ENCODE measurements at regions not wholly inside any gene's neighbourhood (a gene's known extent, or its start where the extent isn't known, plus 50 kb on each side); places are given as distances from the start of the nearest gene placed in this dataset.

- ChIA-PET POLR2A (no interaction called here), CTCF (no interaction called here)
- Mint-ChIP-seq H3K9me3 (peaks cover 11 to 24% (median 23%) of the 10 kb centered on the region in 3 donors), H3K4me1 (no peaks in the 10 kb centered on the region), H3K36me3 (no peaks in the 10 kb centered on the region), H3K4me3 (no peak overlapping the region), H3K27ac (no peak overlapping the region), H3K27me3 (no peaks in the 10 kb centered on the region)
- H3K27ac ChIP-seq (ENCODE audit: low read length) = no peak overlapping the region
- DNase-seq (no peak), ATAC-seq (replicated peaks in 1 of 4) (no peak)
- no peaks in the 10 kb centered on the region for H3K27me3 ChIP-seq (replicated peaks in 1 of 2; ENCODE audit: control insufficient read depth in 2 of 2, extremely low read depth in 1 of 2, insufficient read depth in 2 of 2, low read length in 1 of 2)
- no peak overlapping the region for H3K4me3 ChIP-seq (ENCODE audit: control insufficient read depth in 1 of 2, extremely low read depth in 1 of 2, low read length in 1 of 2)
- no peaks in the 10 kb centered on the region for H3K4me1 ChIP-seq (ENCODE audit: control insufficient read depth in 1 of 2, extremely low read depth in 1 of 2, insufficient read depth in 2 of 2, low read length in 2 of 2)
- no peaks in the 10 kb centered on the region for H3K36me3 ChIP-seq (ENCODE audit: control insufficient read depth in 2 of 2, extremely low read depth in 1 of 2, insufficient read depth in 1 of 2, low read length in 1 of 2)
- H3K9me3 ChIP-seq = no peaks in the 10 kb centered on the region
Measured at GRCh38 chr11:90884181-90884580, 661.3 kb upstream of the CHORDC1 start.

- Mint-ChIP-seq H3K4me1 (no peaks in the 10 kb centered on the region), H3K36me3 (no peaks in the 10 kb centered on the region), H3K27ac (no peak overlapping the region), H3K27me3 (no peaks in the 10 kb centered on the region), H3K9me3 (peaks cover 18 to 24% (median 23%) of the 10 kb centered on the region in 3 donors), H3K4me3 (no peak overlapping the region)
- no CpG with 5 or more reads among the region's 1 CpG for WGBS (ENCODE audit: insufficient coverage)
- no peaks in the 10 kb centered on the region for H3K4me1 ChIP-seq (ENCODE audit: control insufficient read depth in 1 of 2, extremely low read depth in 1 of 2, insufficient read depth in 2 of 2, low read length in 2 of 2)
- no peaks in the 10 kb centered on the region for H3K36me3 ChIP-seq (ENCODE audit: control insufficient read depth in 2 of 2, extremely low read depth in 1 of 2, insufficient read depth in 1 of 2, low read length in 1 of 2)
- ChIA-PET CTCF (no interaction called here), POLR2A (no interaction called here)
- no peak overlapping the region for H3K4me3 ChIP-seq (ENCODE audit: control insufficient read depth in 1 of 2, extremely low read depth in 1 of 2, low read length in 1 of 2)
- H3K9me3 ChIP-seq = no peaks in the 10 kb centered on the region
- no peaks in the 10 kb centered on the region for H3K27me3 ChIP-seq (replicated peaks in 1 of 2; ENCODE audit: control insufficient read depth in 2 of 2, extremely low read depth in 1 of 2, insufficient read depth in 2 of 2, low read length in 1 of 2)
- H3K27ac ChIP-seq (ENCODE audit: low read length) = no peak overlapping the region
- DNase-seq = no peak
- ATAC-seq (replicated peaks in 1 of 4) = no peak
Measured at GRCh38 chr11:90874986-90875385, 652.1 kb upstream of the CHORDC1 start.

- Mint-ChIP-seq H3K4me1 (no peaks in the 10 kb centered on the region), H3K4me3 (no peak overlapping the region), H3K27ac (no peak overlapping the region), H3K27me3 (no peaks in the 10 kb centered on the region), H3K36me3 (no peaks in the 10 kb centered on the region), H3K9me3 (peaks cover 21 to 27% (median 25%) of the 10 kb centered on the region in 3 donors)
- H3K4me3 ChIP-seq (ENCODE audit: control insufficient read depth in 1 of 2, extremely low read depth in 1 of 2, low read length in 1 of 2) = no peak overlapping the region
- no peaks in the 10 kb centered on the region for H3K36me3 ChIP-seq (ENCODE audit: control insufficient read depth in 2 of 2, extremely low read depth in 1 of 2, insufficient read depth in 1 of 2, low read length in 1 of 2)
- no peak overlapping the region for H3K27ac ChIP-seq (ENCODE audit: low read length)
- no peak for DNase-seq
- CTCF ChIA-PET = no interaction called here
- H3K9me3 ChIP-seq = no peaks in the 10 kb centered on the region
- POLR2A ChIA-PET = no interaction called here
- H3K27me3 ChIP-seq (replicated peaks in 1 of 2; ENCODE audit: control insufficient read depth in 2 of 2, extremely low read depth in 1 of 2, insufficient read depth in 2 of 2, low read length in 1 of 2) = no peaks in the 10 kb centered on the region
- no peak for ATAC-seq (replicated peaks in 1 of 4)
- no peaks in the 10 kb centered on the region for H3K4me1 ChIP-seq (ENCODE audit: control insufficient read depth in 1 of 2, extremely low read depth in 1 of 2, insufficient read depth in 2 of 2, low read length in 2 of 2)
Measured at GRCh38 chr11:90874281-90874680, 651.4 kb upstream of the CHORDC1 start.

- Mint-ChIP-seq H3K27ac (no peak overlapping the region), H3K4me3 (no peak overlapping the region), H3K4me1 (no peaks in the 10 kb centered on the region), H3K36me3 (no peaks in the 10 kb centered on the region), H3K27me3 (no peaks in the 10 kb centered on the region), H3K9me3 (peaks cover 14 to 20% (median 20%) of the 10 kb centered on the region in 3 donors)
- Histone ChIP-seq H3K27me3 (replicated peaks in 1 of 2; ENCODE audit: control insufficient read depth in 2 of 2, extremely low read depth in 1 of 2, insufficient read depth in 2 of 2, low read length in 1 of 2) (no peaks in the 10 kb centered on the region), H3K9me3 (no peaks in the 10 kb centered on the region), H3K27ac (ENCODE audit: low read length) (no peak overlapping the region), H3K36me3 (ENCODE audit: control insufficient read depth in 2 of 2, extremely low read depth in 1 of 2, insufficient read depth in 1 of 2, low read length in 1 of 2) (no peaks in the 10 kb centered on the region), H3K4me1 (ENCODE audit: control insufficient read depth in 1 of 2, extremely low read depth in 1 of 2, insufficient read depth in 2 of 2, low read length in 2 of 2) (no peaks in the 10 kb centered on the region), H3K4me3 (ENCODE audit: control insufficient read depth in 1 of 2, extremely low read depth in 1 of 2, low read length in 1 of 2) (no peak overlapping the region)
- ATAC-seq (replicated peaks in 1 of 4) (no peak), DNase-seq (no peak)
- CTCF ChIA-PET = no interaction called here
- POLR2A ChIA-PET = no interaction called here
Measured at GRCh38 chr11:90867416-90867815, 644.6 kb upstream of the CHORDC1 start.

- no peak for ATAC-seq (replicated peaks in 1 of 4)
- no peak overlapping the region for H3K27ac Mint-ChIP-seq
- H3K9me3 ChIP-seq = no peaks in the 10 kb centered on the region
- H3K9me3 Mint-ChIP-seq = peaks cover 4 to 24% (median 18%) of the 10 kb centered on the region in 3 donors
- ChIA-PET POLR2A (no interaction called here), CTCF (no interaction called here)
- no peaks in the 10 kb centered on the region for H3K4me1 ChIP-seq (ENCODE audit: control insufficient read depth in 1 of 2, extremely low read depth in 1 of 2, insufficient read depth in 2 of 2, low read length in 2 of 2)
- no peaks in the 10 kb centered on the region for H3K36me3 Mint-ChIP-seq
- no peaks in the 10 kb centered on the region for H3K36me3 ChIP-seq (ENCODE audit: control insufficient read depth in 2 of 2, extremely low read depth in 1 of 2, insufficient read depth in 1 of 2, low read length in 1 of 2)
- H3K27me3 Mint-ChIP-seq = no peaks in the 10 kb centered on the region
- no peaks in the 10 kb centered on the region for H3K27me3 ChIP-seq (replicated peaks in 1 of 2; ENCODE audit: control insufficient read depth in 2 of 2, extremely low read depth in 1 of 2, insufficient read depth in 2 of 2, low read length in 1 of 2)
- H3K4me3 ChIP-seq (ENCODE audit: control insufficient read depth in 1 of 2, extremely low read depth in 1 of 2, low read length in 1 of 2) = no peak overlapping the region
- H3K4me1 Mint-ChIP-seq = no peaks in the 10 kb centered on the region
- no peak for DNase-seq
- H3K4me3 Mint-ChIP-seq = no peak overlapping the region
- no peak overlapping the region for H3K27ac ChIP-seq (ENCODE audit: low read length)
- no CpG with 5 or more reads among the region's 1 CpG for WGBS (ENCODE audit: insufficient coverage)
Measured at GRCh38 chr11:90856790-90857189, 633.9 kb upstream of the CHORDC1 start.

- POLR2A ChIA-PET = no interaction called here
- H3K4me1 Mint-ChIP-seq = no peaks in the 10 kb centered on the region
- Histone ChIP-seq H3K36me3 (ENCODE audit: control insufficient read depth in 2 of 2, extremely low read depth in 1 of 2, insufficient read depth in 1 of 2, low read length in 1 of 2) (no peaks in the 10 kb centered on the region), H3K9me3 (no peaks in the 10 kb centered on the region), H3K27me3 (replicated peaks in 1 of 2; ENCODE audit: control insufficient read depth in 2 of 2, extremely low read depth in 1 of 2, insufficient read depth in 2 of 2, low read length in 1 of 2) (no peaks in the 10 kb centered on the region), H3K4me1 (ENCODE audit: control insufficient read depth in 1 of 2, extremely low read depth in 1 of 2, insufficient read depth in 2 of 2, low read length in 2 of 2) (no peaks in the 10 kb centered on the region), H3K4me3 (ENCODE audit: control insufficient read depth in 1 of 2, extremely low read depth in 1 of 2, low read length in 1 of 2) (no peak overlapping the region), H3K27ac (ENCODE audit: low read length) (no peak overlapping the region)
- no peak for DNase-seq
- CTCF ChIA-PET = no interaction called here
- WGBS (ENCODE audit: insufficient coverage) = no CpG with 5 or more reads among the region's 4 CpGs
- no peaks in the 10 kb centered on the region for H3K36me3 Mint-ChIP-seq
- no peak for ATAC-seq (replicated peaks in 1 of 4)
- H3K4me3 Mint-ChIP-seq = no peak overlapping the region
- H3K9me3 Mint-ChIP-seq = peaks cover 4 to 19% (median 14%) of the 10 kb centered on the region in 3 donors
- no peaks in the 10 kb centered on the region for H3K27me3 Mint-ChIP-seq
- H3K27ac Mint-ChIP-seq = no peak overlapping the region
Measured at GRCh38 chr11:90855531-90855930, 632.7 kb upstream of the CHORDC1 start.

- Histone ChIP-seq H3K4me1 (ENCODE audit: control insufficient read depth in 1 of 2, extremely low read depth in 1 of 2, insufficient read depth in 2 of 2, low read length in 2 of 2) (no peaks in the 10 kb centered on the region), H3K27ac (ENCODE audit: low read length) (no peak overlapping the region), H3K27me3 (replicated peaks in 1 of 2; ENCODE audit: control insufficient read depth in 2 of 2, extremely low read depth in 1 of 2, insufficient read depth in 2 of 2, low read length in 1 of 2) (no peaks in the 10 kb centered on the region), H3K36me3 (ENCODE audit: control insufficient read depth in 2 of 2, extremely low read depth in 1 of 2, insufficient read depth in 1 of 2, low read length in 1 of 2) (no peaks in the 10 kb centered on the region), H3K9me3 (no peaks in the 10 kb centered on the region), H3K4me3 (ENCODE audit: control insufficient read depth in 1 of 2, extremely low read depth in 1 of 2, low read length in 1 of 2) (no peak overlapping the region)
- ChIA-PET CTCF (no interaction called here), POLR2A (no interaction called here)
- no peaks in the 10 kb centered on the region for H3K4me1 Mint-ChIP-seq
- ATAC-seq (replicated peaks in 1 of 4) (no peak), DNase-seq (no peak)
- no peaks in the 10 kb centered on the region for H3K36me3 Mint-ChIP-seq
- H3K9me3 Mint-ChIP-seq = peaks cover 0 to 10% (median 5%) of the 10 kb centered on the region in 3 donors
- H3K27ac Mint-ChIP-seq = no peak overlapping the region
- no peak overlapping the region for H3K4me3 Mint-ChIP-seq
- no peaks in the 10 kb centered on the region for H3K27me3 Mint-ChIP-seq
Measured at GRCh38 chr11:90851196-90851595, 628.3 kb upstream of the CHORDC1 start.
